Neural progenitor cell (in vitro differentiated cells): ENCODE measurements at regions not wholly inside any gene's neighbourhood (a gene's known extent, or its start where the extent isn't known, plus 50 kb on each side); places are given as distances from the start of the nearest gene placed in this dataset.

Source experiments
- DNase-seq: peaks from one replicate; pipeline ENCODE4 v3.0.0-alpha.2; 2016; ENCODE audit warnings: low spot score
- H2AFZ ChIP-seq: fragments of 200-600 bp; sonication (generic); replicated peaks from 2 replicates; pipeline ENCODE4 v1.6.1; 2016; ENCODE audit warnings: antibody characterized with exemption
- H3F3A ChIP-seq: fragments of 200-600 bp; sonication (generic); 2 replicates; pipeline ENCODE4 v1.6.1; 2016; ENCODE audit warnings: antibody characterized with exemption, low read depth
- H3K27ac ChIP-seq: fragments of 200-600 bp; sonication (generic); 2 replicates; pipeline ENCODE4 v1.5.1; 2016; ENCODE audit warnings: mild to moderate bottlenecking
- H3K27me3 ChIP-seq: fragments of 200-600 bp; sonication (generic); 2 replicates; pipeline ENCODE4 v1.6.1; 2016; ENCODE audit warnings: mild to moderate bottlenecking, moderate library complexity
- H3K36me3 ChIP-seq: fragments of 200-600 bp; sonication (generic); 2 replicates; pipeline ENCODE4 v1.5.1; 2016
- H3K4me1 ChIP-seq: fragments of 200-600 bp; sonication (generic); 2 replicates; pipeline ENCODE4 v1.6.1; 2016; ENCODE audit warnings: mixed run types
- H3K4me2 ChIP-seq: fragments of 200-600 bp; sonication (generic); 2 replicates; pipeline ENCODE4 v1.6.1; 2016
- H3K4me3 ChIP-seq: fragments of 200-600 bp; sonication (generic); 2 replicates; pipeline ENCODE4 v1.5.1; 2016
- H3K79me2 ChIP-seq: fragments of 200-600 bp; sonication (generic); 2 replicates; pipeline ENCODE4 v1.6.1; 2016; ENCODE audit warnings: low read depth
- H3K9ac ChIP-seq: fragments of 200-600 bp; sonication (generic); 2 replicates; pipeline ENCODE4 v1.6.1; 2016
- H3K9me3 ChIP-seq: fragments of 200-600 bp; sonication (generic); 2 replicates; pipeline ENCODE4 v1.5.1; 2016; ENCODE audit warnings: low read depth
- H4K20me1 ChIP-seq: fragments of 200-600 bp; sonication (generic); 2 replicates; pipeline ENCODE4 v1.6.1; 2016; ENCODE audit warnings: low read depth
- H3K27ac Mint-ChIP-seq: 3 replicates; pipeline ENCODE4 v1.8.0; 2021; ENCODE audit warnings: mixed read lengths
- H3K27me3 Mint-ChIP-seq: 2 replicates; pipeline ENCODE4 v1.8.0; 2022; ENCODE audit warnings: low read depth, mild to moderate bottlenecking, inconsistent platforms, moderate library complexity, mixed read lengths; ENCODE audit not compliant: insufficient read depth
- H3K36me3 Mint-ChIP-seq: 3 replicates; pipeline ENCODE4 v1.8.0; 2021; ENCODE audit warnings: mixed read lengths
- H3K4me1 Mint-ChIP-seq: 3 replicates; pipeline ENCODE4 v1.8.0; 2021; ENCODE audit warnings: mixed read lengths
- H3K4me3 Mint-ChIP-seq: 3 replicates; pipeline ENCODE4 v1.8.0; 2021; ENCODE audit warnings: mild to moderate bottlenecking, moderate library complexity, mixed read lengths
- H3K9me3 Mint-ChIP-seq: 3 replicates; pipeline ENCODE4 v1.8.0; 2020; ENCODE audit warnings: mixed read lengths
- CTCF ChIP-seq: fragments of 200-600 bp; sonication (generic); IDR thresholded peaks from 2 replicates; pipeline ENCODE4 v1.5.1; 2017; ENCODE audit warnings: antibody characterized with exemption, mild to moderate bottlenecking
- EZH2 ChIP-seq: fragments of 200-600 bp; sonication (generic); IDR thresholded peaks from 2 replicates; pipeline ENCODE4 v1.6.1; 2017; ENCODE audit warnings: antibody characterized with exemption, mild to moderate bottlenecking, moderate library complexity
- EZH2phosphoT487 ChIP-seq: fragments of 200-600 bp; sonication (generic); IDR thresholded peaks from 2 replicates; pipeline ENCODE4 v1.6.1; 2017; ENCODE audit warnings: antibody characterized with exemption

- no peak for TF ChIP-seq EZH2phosphoT487
- no peak for TF ChIP-seq CTCF
- TF ChIP-seq EZH2: no peak
- H3K79me2 ChIP-seq: no peaks in the 10 kb centered on the region
- no peak for DNase-seq
- Mint-ChIP-seq H3K27ac (no peak overlapping the region), H3K9me3 (no peaks in the 10 kb centered on the region), H3K4me3 (no peak overlapping the region), H3K27me3 (no peaks in the 10 kb centered on the region), H3K4me1 (no peaks in the 10 kb centered on the region), H3K36me3 (no peaks in the 10 kb centered on the region)
- H3K4me2 ChIP-seq: no peak overlapping the region
- no peak overlapping the region for H2AFZ ChIP-seq
- no peak overlapping the region for H3K27ac ChIP-seq
- no peaks in the 10 kb centered on the region for H4K20me1 ChIP-seq
- H3K27me3 ChIP-seq: no peaks in the 10 kb centered on the region
- H3K9me3 ChIP-seq: no peaks in the 10 kb centered on the region
- no peaks in the 10 kb centered on the region for H3K4me1 ChIP-seq
- no peak overlapping the region for H3K9ac ChIP-seq
- no peak overlapping the region for H3K4me3 ChIP-seq
- no peaks in the 10 kb centered on the region for H3F3A ChIP-seq
- no peaks in the 10 kb centered on the region for H3K36me3 ChIP-seq
These were observed 289.4 kb downstream of the DMAC1 start for GRCh38 chr9:7510199-7510598.

- Histone ChIP-seq H3K79me2 (no peaks in the 10 kb centered on the region), H3F3A (no peaks in the 10 kb centered on the region), H3K4me2 (no peak overlapping the region), H3K36me3 (no peaks in the 10 kb centered on the region), H3K4me1 (no peaks in the 10 kb centered on the region), H4K20me1 (no peaks in the 10 kb centered on the region), H3K9me3 (no peaks in the 10 kb centered on the region), H3K27me3 (no peaks in the 10 kb centered on the region), H3K27ac (no peak overlapping the region), H3K9ac (no peak overlapping the region), H3K4me3 (no peak overlapping the region), H2AFZ (no peak overlapping the region)
- H3K27me3 Mint-ChIP-seq: no peaks in the 10 kb centered on the region
- no peak for TF ChIP-seq EZH2
- no peak for TF ChIP-seq EZH2phosphoT487
- TF ChIP-seq CTCF: no peak
- H3K4me1 Mint-ChIP-seq: no peaks in the 10 kb centered on the region
- no peaks in the 10 kb centered on the region for H3K9me3 Mint-ChIP-seq
- DNase-seq: no peak
- no peaks in the 10 kb centered on the region for H3K36me3 Mint-ChIP-seq
- no peak overlapping the region for H3K27ac Mint-ChIP-seq
- H3K4me3 Mint-ChIP-seq: no peak overlapping the region
These were observed 289.9 kb downstream of the DMAC1 start for GRCh38 chr9:7509576-7510145.

- Histone ChIP-seq H3K9ac (no peak overlapping the region), H3F3A (no peaks in the 10 kb centered on the region), H3K27me3 (no peaks in the 10 kb centered on the region), H3K9me3 (no peaks in the 10 kb centered on the region), H4K20me1 (no peaks in the 10 kb centered on the region), H3K4me2 (no peak overlapping the region), H3K36me3 (no peaks in the 10 kb centered on the region), H3K79me2 (no peaks in the 10 kb centered on the region), H3K4me3 (no peak overlapping the region), H3K4me1 (no peaks in the 10 kb centered on the region), H3K27ac (no peak overlapping the region), H2AFZ (no peak overlapping the region)
- DNase-seq: no peak
- H3K4me1 Mint-ChIP-seq: no peaks in the 10 kb centered on the region
- H3K4me3 Mint-ChIP-seq: no peak overlapping the region
- no peaks in the 10 kb centered on the region for H3K9me3 Mint-ChIP-seq
- no peaks in the 10 kb centered on the region for H3K27me3 Mint-ChIP-seq
- H3K36me3 Mint-ChIP-seq: no peaks in the 10 kb centered on the region
- TF ChIP-seq EZH2phosphoT487 (no peak), EZH2 (no peak), CTCF (no peak)
- no peak overlapping the region for H3K27ac Mint-ChIP-seq
These were observed 291.1 kb downstream of the DMAC1 start for GRCh38 chr9:7508516-7508915.
